HG02798 (cell line): ENCODE measurements at regions not wholly inside any gene's neighbourhood (a gene's known extent, or its start where the extent isn't known, plus 50 kb on each side); places are given as distances from the start of the nearest gene placed in this dataset.

Experiments used
- ATAC-seq: cut with Tn5 transposase; IDR thresholded peaks from one replicate; pipeline ENCODE4 v1.9.1; 2021; ENCODE audit warnings: mild to moderate bottlenecking; ENCODE audit not compliant: unreplicated experiment, poor library complexity

DNA sequence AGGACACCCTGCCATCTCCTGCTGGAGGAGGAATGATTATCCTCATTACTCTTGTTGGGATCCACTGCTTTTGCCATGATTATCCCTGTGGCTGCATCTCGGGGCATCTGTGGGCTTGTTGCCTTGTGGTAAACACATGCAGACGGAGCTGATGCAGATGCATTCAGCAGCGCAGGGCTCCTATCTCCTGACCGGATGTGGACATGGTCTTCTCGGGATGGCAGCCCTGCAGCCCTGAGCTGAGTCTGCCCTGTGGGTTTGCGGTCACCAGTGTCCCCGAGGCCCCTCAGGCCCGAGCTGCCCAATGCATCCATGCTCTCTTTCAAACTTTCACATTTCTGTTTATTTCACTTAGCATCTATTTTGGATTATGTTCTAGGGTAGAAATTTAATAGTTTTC lies 250.4 kb upstream of the IRX1 start:
- ATAC-seq = no peak

GRCh38 chr5:3344671-3345070 lies 251.0 kb upstream of the IRX1 start:
- ATAC-seq = no peak

DNA sequence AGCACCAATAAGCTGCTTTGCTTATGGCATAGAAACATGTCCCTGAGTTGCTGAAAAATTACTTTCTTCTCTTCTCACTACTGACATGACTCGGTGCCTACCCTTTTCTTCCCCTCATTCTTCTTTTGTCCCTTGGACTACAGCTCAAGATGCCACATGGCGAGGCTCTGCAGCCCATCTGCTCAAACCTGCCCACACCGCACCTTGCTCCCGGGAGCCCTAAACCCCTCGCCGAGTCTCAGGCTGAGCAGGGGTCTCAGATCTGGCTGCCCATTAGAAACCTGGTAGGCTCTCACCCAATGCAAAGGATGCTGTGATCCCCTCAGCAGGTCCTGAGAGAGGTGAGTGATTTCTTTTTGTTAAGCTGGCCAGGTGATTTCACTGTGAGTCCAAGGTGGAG lies 251.7 kb upstream of the IRX1 start:
- no peak for ATAC-seq

- no peak for ATAC-seq
Observed at GRCh38 chr5:3343211-3343610, 252.4 kb upstream of the IRX1 start.

DNA sequence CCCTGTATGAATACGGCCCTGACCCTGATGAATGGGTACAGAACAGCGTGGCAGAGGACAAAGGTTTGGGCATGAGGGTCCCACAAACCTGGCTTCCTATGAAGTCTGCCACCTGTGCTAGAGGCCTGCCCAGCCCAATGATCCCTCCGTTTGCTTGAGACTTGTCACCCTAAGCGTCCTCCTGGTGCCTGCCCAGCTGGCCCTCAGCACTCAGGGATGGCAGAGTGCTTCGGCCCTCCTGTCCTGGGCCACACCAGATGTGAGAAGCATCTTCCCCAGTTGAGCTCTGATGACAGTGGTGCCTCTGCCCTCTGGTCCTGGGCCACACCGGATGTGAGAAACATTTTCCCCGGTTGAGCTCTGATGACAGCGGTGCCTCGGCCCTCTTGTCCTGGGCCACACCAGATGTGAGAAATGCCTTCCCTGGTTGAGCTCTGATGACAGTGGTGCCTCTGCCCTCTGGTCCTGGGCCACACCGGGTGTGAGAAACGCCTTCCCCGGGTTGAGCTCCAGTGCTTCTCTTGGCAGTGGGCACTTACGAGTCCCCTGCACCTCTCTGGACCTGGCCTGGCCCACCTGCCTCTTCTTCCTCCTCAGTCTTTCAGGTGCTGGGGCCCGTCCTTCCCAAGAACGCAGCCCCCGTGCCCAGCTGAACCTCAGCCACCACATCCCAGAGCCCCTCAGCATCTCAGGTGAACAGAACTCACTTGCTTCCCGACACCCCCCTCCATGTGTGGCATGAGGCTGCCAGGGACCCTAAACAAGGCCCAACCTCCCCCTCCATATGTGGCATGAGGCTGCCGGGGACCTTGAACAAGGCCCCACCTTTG lies 253.1 kb upstream of the IRX1 start:
- no peak for ATAC-seq

- no peak for ATAC-seq
Observed at GRCh38 chr5:3341446-3342240, 254.0 kb upstream of the IRX1 start.

DNA sequence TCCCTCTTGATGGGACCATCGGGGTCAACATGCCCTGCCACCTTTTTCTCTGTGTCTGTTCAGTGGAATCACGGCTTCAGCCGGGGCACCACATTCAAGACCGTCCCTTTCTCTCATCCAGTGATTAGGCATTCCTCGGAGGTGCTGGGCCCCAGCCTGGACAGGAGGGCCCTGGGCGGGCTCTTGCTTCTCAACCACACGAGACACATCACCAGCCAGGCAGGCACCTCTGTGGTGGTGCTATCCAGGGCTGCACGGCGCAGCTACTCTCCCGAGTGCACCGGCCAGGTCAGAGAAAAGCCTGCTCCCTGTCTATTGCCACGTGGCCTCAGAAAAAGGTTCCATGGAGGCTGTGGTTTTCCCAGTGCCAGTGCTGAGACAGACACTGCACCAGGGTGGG lies 255.2 kb upstream of the IRX1 start:
- no peak for ATAC-seq

DNA sequence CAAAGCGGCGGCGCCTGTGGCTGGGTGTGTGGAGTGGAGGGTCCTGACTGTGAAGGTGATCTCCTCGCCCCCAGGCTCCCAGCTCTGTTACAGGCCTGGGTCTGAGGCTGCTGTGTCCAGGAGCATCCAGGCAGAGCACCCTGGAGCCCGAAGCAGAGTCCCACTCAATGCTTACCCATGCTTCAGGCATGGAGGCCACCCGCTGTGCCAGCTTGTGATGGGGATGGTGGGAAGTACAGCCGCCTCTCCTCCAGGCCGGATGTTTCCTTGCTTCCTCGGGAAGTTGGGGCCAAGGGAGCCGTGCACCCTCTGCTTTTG lies 255.9 kb upstream of the IRX1 start:
- no peak for ATAC-seq

- no peak for ATAC-seq
Observed at GRCh38 chr5:3339092-3339797, 256.4 kb upstream of the IRX1 start.

DNA sequence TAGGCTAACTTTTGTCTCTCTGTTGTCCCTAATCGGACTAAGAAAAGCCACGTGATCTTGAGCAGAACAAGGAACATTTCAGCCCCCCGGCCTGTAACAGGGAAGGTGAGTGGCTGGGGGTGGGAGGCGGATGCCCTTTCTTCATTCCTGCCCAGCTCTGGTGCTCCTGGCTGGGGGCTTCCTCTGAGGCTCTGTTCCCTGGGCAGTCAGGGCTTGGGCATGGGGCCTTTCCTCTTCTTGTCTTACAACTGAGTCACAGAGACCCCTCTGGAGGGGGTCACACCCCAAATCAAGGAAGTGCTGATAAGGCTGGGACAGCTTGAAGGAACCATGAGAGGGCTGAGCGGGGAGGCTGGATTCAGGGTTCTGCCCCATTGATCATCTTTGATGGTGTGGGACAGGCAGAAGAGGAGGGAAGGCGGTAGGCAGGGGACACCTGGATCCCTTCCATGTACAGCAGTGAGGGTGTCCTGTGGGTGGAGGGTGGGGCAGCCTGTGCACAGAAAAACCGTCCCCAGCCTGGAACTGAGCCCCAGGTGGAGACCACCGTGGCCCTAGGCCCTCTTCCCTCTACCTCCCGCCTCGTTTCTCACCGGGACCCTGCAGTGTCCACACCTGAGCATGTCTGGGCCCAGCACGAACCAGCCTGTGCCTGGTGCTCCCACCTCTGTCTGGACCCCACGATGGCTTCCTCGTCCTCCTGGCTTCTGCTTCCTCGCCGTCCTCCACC lies 257.7 kb upstream of the IRX1 start:
- no peak for ATAC-seq

DNA sequence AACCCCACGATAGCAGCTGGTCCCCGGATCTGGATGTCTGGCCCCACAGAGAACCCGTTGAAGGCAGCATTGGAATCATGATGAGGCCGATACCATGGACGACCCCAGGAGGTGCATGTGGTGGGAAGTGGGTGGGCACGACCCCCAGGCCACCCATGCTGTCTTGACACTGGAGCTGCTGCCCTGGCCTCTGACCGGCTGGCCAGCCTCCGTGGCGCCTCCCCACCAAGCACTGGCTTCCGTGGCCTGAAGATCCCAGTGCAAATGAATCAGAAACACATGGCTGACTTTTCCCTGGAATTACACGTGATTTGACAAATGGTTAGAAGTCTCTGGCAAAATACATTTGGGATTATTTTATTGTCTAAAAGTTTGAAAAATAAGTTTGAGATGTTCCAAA lies 259.0 kb upstream of the IRX1 start:
- no peak for ATAC-seq

- no peak for ATAC-seq
Observed at GRCh38 chr5:3335301-3335700, 260.3 kb upstream of the IRX1 start.

DNA sequence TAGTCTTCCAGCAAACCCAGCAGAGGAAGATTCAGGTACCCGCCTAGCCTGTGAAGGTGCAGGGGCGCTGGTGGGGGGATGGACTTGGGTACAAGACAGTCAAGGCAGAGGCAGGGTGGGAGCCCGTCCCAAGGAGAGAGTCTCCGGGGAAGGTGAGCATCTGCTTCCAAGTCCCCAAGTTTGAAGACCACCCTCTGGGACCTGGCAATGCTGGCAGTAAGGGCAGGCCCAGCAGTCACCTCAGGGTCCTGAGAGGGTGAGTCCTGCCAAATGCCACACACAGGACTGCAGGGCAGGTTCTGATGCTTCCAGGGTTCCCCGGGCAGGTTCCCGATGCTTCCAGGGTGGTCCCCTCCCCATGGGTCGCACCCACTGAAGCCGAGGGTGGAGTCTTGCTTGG lies 261.8 kb upstream of the IRX1 start:
- ATAC-seq = no peak

- ATAC-seq = no peak
Observed at GRCh38 chr5:3333105-3333504, 262.5 kb upstream of the IRX1 start.

GRCh38 chr5:3331819-3332218 lies 263.8 kb upstream of the IRX1 start:
- ATAC-seq = no peak

- ATAC-seq = no peak
Observed at GRCh38 chr5:3330442-3330841, 265.2 kb upstream of the IRX1 start.

DNA sequence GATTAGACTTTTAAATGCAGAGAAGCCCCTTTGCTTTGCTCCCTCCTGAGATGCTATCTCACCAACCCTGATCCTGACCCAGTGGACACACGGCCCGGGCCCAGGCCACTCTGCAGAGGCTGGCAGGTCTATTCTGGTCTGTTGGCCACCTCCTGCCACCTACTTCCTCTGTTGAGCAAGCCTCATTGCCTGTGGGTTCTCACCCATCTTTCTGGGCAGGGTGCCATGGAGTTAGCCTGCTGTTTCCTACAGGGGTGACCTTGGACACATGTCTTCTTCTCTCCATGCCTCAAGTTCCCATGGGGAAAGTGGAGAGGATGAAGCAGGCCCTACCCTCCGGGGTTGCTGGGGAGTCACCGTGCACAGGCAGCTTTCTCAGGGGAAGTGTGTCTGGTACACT lies 266.2 kb upstream of the IRX1 start:
- no peak for ATAC-seq

GRCh38 chr5:3326841-3327232 lies 268.8 kb upstream of the IRX1 start:
- ATAC-seq = no peak

DNA sequence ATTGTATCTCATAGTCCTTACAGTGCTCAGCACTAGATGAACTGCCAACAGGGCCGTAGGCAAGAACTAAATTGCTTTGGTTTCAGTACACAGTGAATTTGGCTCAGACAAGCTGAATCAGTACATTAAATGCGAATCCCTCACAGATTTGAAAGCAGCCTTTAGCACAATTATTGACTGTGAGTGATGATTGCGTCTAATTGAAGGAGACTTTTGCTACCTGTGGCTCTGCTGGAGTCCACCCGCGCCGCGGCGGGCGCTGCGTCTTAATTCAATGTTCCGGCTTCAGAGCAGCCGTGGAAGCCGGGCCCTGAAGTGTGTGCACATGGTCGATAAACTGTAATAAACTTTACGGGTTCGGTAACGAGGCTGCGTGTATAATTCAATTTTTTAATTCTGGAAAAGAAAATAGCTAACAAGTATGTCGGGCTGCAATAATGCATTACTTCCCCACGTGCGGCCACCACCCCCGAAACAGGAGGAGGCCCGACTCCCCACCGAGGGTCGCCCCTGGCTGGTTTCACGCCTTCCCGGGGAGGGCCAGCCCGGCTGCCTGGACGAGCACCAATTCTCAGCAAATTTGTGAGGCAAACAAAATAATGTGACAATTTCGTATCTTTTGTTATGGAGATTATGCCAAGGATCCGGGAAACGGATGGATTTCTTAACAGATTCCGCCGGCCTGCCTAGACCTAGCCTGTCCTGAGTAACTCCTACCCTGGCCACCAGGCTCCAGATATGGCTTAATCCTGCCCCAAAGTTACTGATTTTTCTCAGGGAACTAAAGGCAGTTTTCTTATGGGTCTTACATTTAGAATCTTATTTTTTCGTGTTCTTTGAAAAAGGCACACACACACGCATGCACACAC lies 269.4 kb upstream of the IRX1 start:
- ATAC-seq = no peak
